Gastroesophageal sphincter (tissue), 4 donors: ENCODE measurements at regions not wholly inside any gene's neighbourhood (a gene's known extent, or its start where the extent isn't known, plus 50 kb on each side); places are given as distances from the start of the nearest gene placed in this dataset.

ENCODE experiments used
- ATAC-seq: fragments of 150-250 bp; one replicate; pipeline ENCODE4 v1.9.1; 2016; ENCODE audit warnings: mild to moderate bottlenecking, moderate library complexity
- H3K27ac ChIP-seq, 4 donors: fragments of 200-600 bp; sonication (generic) in 3 of 4; 1 replicate in 3 of 4; 2 replicates in 1 of 4; pipeline ENCODE4 v1.5.1; 2016 to 2019
- H3K27me3 ChIP-seq: fragments of 200-600 bp; sonication (generic); one replicate; pipeline ENCODE4 v1.5.1; 2019
- H3K36me3 ChIP-seq, 2 donors: fragments of 200-600 bp; sonication (generic); one replicate each; pipeline ENCODE4 v1.5.1; 2019; ENCODE audit warnings: control low read depth in 1 of 2
- H3K4me1 ChIP-seq, 3 donors: fragments of 200-600 bp; sonication (generic); 1 replicate in 2 of 3; 2 replicates in 1 of 3; pipeline ENCODE4 v1.5.1; 2016 to 2019; ENCODE audit warnings: control low read depth in 2 of 3
- H3K4me3 ChIP-seq, 2 donors: fragments of 200-600 bp; sonication (generic); one replicate each; pipeline ENCODE4 v1.5.1; 2019; ENCODE audit warnings: mild to moderate bottlenecking in 1 of 2, moderate library complexity in 1 of 2
- H3K9me3 ChIP-seq, 3 donors: fragments of 200-600 bp; sonication (generic); one replicate each; pipeline ENCODE4 v1.5.1; 2017 to 2019; ENCODE audit warnings: control low read depth in 2 of 3
- EP300 ChIP-seq: sonication (generic); formaldehyde crosslinking; IDR thresholded peaks from one replicate; pipeline ENCODE4 v1.6.1; 2017; ENCODE audit warnings: antibody characterized with exemption, mild to moderate bottlenecking
- POLR2A ChIP-seq, 2 donors: fragments of 450-650 bp; IDR thresholded peaks; one replicate each; pipeline ENCODE4 v1.6.1; 2017; ENCODE audit warnings: antibody characterized with exemption in 2 of 2, mild to moderate bottlenecking in 2 of 2, moderate library complexity in 1 of 2
- POLR2AphosphoS5 ChIP-seq: sonication (generic); formaldehyde crosslinking; IDR thresholded peaks from one replicate; pipeline ENCODE4 v1.6.1; 2017; ENCODE audit warnings: antibody characterized with exemption
- WGBS, 2 donors: methylation state at CpG; one replicate each; pipeline ENCODE4 v1.1.5; 2018; ENCODE audit warnings: low coverage in 1 of 2; 5-methylcytosine and 5-hydroxymethylcytosine counted together
- TF ChIP-seq, protein P1 (sequence below), 4 experiments: fragments of 200-600 bp in 2 of 4; fragments of 450-650 bp in 2 of 4; sonication (generic) in 1 of 4; IDR thresholded peaks; one replicate each; pipeline ENCODE4 v1.5.1; 2017 to 2019; ENCODE audit warnings: antibody characterized with exemption in 4 of 4, mild to moderate bottlenecking in 2 of 4, moderate library complexity in 2 of 4

DNA sequence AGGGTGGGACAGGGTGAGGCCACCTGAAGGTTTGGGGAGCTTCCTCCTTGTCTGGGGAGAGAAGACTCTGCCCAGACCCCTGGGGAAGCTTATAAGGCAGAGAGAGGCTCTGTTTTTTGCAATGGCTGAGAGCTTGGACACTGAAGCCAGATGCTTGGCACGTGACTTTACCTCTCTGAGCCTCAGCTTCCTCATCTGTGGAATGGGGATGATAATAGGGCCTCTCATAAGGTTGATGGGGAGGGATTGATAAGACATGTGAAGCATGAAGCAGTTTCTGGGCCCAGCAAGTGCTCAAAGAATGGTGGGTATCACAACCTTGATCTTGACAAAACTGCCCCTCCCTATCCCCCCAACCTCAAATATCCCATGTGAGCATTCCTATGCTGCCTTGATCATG is 195.4 kb upstream of the LHX5 start:
- H3K4me1 ChIP-seq, result no peaks in the 10 kb centered on the region
- no peaks in the 10 kb centered on the region for H3K9me3 ChIP-seq
- no CpG with 5 or more reads among the region's 1 CpG for WGBS, 2 donors
- no peak for ATAC-seq
- TF ChIP-seq EP300 (no peak), POLR2AphosphoS5 (no peak), POLR2A (IDR thresholded peaks at IDR 0.05) (no peak)
- TF ChIP-seq, protein P1, sequence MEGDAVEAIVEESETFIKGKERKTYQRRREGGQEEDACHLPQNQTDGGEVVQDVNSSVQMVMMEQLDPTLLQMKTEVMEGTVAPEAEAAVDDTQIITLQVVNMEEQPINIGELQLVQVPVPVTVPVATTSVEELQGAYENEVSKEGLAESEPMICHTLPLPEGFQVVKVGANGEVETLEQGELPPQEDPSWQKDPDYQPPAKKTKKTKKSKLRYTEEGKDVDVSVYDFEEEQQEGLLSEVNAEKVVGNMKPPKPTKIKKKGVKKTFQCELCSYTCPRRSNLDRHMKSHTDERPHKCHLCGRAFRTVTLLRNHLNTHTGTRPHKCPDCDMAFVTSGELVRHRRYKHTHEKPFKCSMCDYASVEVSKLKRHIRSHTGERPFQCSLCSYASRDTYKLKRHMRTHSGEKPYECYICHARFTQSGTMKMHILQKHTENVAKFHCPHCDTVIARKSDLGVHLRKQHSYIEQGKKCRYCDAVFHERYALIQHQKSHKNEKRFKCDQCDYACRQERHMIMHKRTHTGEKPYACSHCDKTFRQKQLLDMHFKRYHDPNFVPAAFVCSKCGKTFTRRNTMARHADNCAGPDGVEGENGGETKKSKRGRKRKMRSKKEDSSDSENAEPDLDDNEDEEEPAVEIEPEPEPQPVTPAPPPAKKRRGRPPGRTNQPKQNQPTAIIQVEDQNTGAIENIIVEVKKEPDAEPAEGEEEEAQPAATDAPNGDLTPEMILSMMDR (IDR thresholded peaks at IDR 0.05), result no peak
- H3K36me3 ChIP-seq, result no peaks in the 10 kb centered on the region
- H3K4me3 ChIP-seq, result no peak overlapping the region
- H3K27ac ChIP-seq, result no peak overlapping the region
- H3K27me3 ChIP-seq, result peaks cover 81% of the 10 kb centered on the region

DNA sequence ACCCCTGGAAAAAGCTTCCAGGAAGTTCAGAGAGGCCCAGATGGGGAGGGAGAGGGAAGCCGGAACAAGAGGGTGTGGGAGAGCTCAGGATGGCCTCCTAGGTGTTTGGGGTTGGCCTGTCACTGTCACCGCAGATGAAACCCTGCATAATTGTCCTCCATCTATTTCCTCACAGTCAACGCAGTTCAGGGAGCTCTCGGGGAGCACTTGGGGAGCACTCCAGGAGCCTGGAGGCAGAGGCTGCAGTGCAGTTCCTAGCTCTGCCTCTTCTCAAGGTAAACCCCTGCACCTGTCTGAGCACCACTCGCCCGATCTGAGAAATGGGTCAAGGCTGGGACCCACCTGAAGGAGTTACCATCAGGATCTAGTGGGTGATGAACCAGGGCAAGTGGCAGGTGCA is 194.6 kb upstream of the LHX5 start:
- ATAC-seq, result no peak
- Histone ChIP-seq H3K27me3 (peaks cover 75% of the 10 kb centered on the region), H3K27ac (no peak overlapping the region), H3K4me3 (no peak overlapping the region), H3K36me3 (no peaks in the 10 kb centered on the region), H3K9me3 (no peaks in the 10 kb centered on the region), H3K4me1 (no peaks in the 10 kb centered on the region)
- WGBS, 2 donors, result 38 to 53% methylated on average over 2 of the region's 6 CpGs
- TF ChIP-seq EP300, result no peak
- TF ChIP-seq, protein P1 (IDR thresholded peaks at IDR 0.05), result no peak
- TF ChIP-seq POLR2AphosphoS5, result no peak
- TF ChIP-seq POLR2A (IDR thresholded peaks at IDR 0.05), result no peak

DNA sequence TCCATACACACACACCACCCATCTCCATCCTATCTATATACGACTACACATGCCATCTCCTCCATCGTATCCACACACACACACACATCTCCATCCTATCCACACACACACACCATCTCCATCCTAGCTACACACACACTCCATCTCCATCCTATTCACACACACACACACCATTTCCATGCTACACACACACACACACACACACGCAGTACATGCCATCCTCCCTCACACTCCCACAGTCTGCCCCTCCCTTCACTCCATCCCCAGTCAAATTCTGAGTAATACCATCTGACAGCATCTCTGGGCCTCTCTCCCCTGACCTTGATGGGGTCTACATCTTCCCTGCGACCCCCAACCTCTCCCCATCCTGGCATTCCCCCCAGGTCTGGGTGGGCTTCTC is 193.8 kb upstream of the LHX5 start:
- no peaks in the 10 kb centered on the region for H3K4me1 ChIP-seq
- peaks cover 67% of the 10 kb centered on the region for H3K27me3 ChIP-seq
- no peak for TF ChIP-seq POLR2A (IDR thresholded peaks at IDR 0.05)
- no peak for TF ChIP-seq POLR2AphosphoS5
- TF ChIP-seq, protein P1 (IDR thresholded peaks at IDR 0.05), result no peak
- no peak for TF ChIP-seq EP300
- no peak overlapping the region for H3K4me3 ChIP-seq
- H3K9me3 ChIP-seq, result no peaks in the 10 kb centered on the region
- 80 to 87% methylated on average over 4 of the region's 4 CpGs for WGBS, 2 donors
- H3K36me3 ChIP-seq, result no peaks in the 10 kb centered on the region
- H3K27ac ChIP-seq, result no peak overlapping the region
- no peak for ATAC-seq

DNA sequence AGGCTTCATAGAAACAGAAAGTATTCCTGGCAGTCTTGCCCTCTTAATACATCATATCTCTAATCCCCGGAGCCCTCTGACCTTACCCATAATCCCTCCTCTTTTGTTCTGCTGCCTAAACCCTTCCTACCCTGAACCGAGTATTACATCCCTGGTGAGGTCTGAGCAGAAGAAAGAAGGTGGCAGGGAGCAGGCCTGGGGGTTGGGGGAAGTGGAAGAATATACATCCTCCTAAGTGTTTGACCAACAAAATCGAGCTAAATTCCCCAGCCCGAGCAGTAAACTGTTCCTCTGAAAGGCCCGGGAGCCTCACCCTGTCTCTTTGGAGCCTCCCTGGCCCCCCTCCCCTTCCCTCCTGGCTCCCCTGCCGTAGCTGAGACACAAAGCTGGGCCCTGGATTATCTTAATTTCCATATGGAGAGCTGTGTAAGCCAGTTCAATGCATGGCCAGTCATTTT is 192.6 kb upstream of the LHX5 start:
- Histone ChIP-seq H3K36me3 (no peaks in the 10 kb centered on the region), H3K4me1 (no peaks in the 10 kb centered on the region), H3K4me3 (no peak overlapping the region), H3K27me3 (peaks cover 65% of the 10 kb centered on the region), H3K27ac (no peak overlapping the region), H3K9me3 (no peaks in the 10 kb centered on the region)
- 0 to 21% methylated on average over 2 to 6 of the region's 6 CpGs for WGBS, 2 donors
- no peak for ATAC-seq
- TF ChIP-seq, protein P1 (IDR thresholded peaks at IDR 0.05), result no peak
- TF ChIP-seq EP300 (no peak), POLR2A (IDR thresholded peaks at IDR 0.05) (no peak), POLR2AphosphoS5 (no peak)

DNA sequence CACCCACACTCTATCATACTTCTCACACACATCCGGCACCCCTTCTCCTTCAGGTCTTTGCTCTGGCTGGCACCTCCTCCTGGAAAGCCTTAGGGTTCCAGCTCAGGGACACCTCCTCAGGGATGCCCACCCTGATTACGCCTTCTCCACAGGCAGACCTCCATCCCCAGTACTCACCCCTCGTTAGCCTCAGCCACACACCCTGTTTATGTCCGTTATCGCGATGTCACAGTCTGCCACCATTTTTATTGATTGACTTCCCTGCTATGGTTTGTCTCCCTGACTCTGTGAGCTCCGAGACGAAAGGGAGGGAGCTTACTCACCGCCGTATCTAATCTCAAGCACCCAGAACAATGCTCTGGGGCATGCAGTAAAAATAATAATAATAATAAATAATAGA is 191.7 kb upstream of the LHX5 start:
- H3K27ac ChIP-seq, result no peak overlapping the region
- 52 to 53% methylated on average over 6 to 10 of the region's 10 CpGs for WGBS, 2 donors
- H3K36me3 ChIP-seq, result no peaks in the 10 kb centered on the region
- no peak for TF ChIP-seq POLR2A (IDR thresholded peaks at IDR 0.05)
- no peak for TF ChIP-seq POLR2AphosphoS5
- TF ChIP-seq, protein P1 (IDR thresholded peaks at IDR 0.05), result no peak
- TF ChIP-seq EP300, result no peak
- peaks cover 65% of the 10 kb centered on the region for H3K27me3 ChIP-seq
- H3K9me3 ChIP-seq, result peaks cover 0 to 5% (median 0%) of the 10 kb centered on the region in 3 donors
- no peak for ATAC-seq
- no peaks in the 10 kb centered on the region for H3K4me1 ChIP-seq
- H3K4me3 ChIP-seq, result no peak overlapping the region
